ENCODE measurements at regions not wholly inside any gene's neighbourhood (a gene's known extent, or its start where the extent isn't known, plus 50 kb on each side); places are given as distances from the start of the nearest gene placed in this dataset.

GRCh38 chr12:24361877-24362580 is 412.6 kb upstream of the SOX5 start:
- no peaks in the 10 kb centered on the region for H3K36me3 ChIP-seq
- H3K9me3 ChIP-seq, result no peaks in the 10 kb centered on the region
- H3K27me3 ChIP-seq, result no peaks in the 10 kb centered on the region
- no peak overlapping the region for H3K27ac ChIP-seq
- no peaks in the 10 kb centered on the region for H3K4me1 ChIP-seq (ENCODE audit: control insufficient read depth in 1 of 2, insufficient read depth in 1 of 2, low read depth in 1 of 2, low read length in 1 of 2)
- TF ChIP-seq, protein P1, sequence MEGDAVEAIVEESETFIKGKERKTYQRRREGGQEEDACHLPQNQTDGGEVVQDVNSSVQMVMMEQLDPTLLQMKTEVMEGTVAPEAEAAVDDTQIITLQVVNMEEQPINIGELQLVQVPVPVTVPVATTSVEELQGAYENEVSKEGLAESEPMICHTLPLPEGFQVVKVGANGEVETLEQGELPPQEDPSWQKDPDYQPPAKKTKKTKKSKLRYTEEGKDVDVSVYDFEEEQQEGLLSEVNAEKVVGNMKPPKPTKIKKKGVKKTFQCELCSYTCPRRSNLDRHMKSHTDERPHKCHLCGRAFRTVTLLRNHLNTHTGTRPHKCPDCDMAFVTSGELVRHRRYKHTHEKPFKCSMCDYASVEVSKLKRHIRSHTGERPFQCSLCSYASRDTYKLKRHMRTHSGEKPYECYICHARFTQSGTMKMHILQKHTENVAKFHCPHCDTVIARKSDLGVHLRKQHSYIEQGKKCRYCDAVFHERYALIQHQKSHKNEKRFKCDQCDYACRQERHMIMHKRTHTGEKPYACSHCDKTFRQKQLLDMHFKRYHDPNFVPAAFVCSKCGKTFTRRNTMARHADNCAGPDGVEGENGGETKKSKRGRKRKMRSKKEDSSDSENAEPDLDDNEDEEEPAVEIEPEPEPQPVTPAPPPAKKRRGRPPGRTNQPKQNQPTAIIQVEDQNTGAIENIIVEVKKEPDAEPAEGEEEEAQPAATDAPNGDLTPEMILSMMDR (IDR thresholded peaks at IDR 0.05), result no peak
- H3K4me3 ChIP-seq (ENCODE audit: low read depth in 1 of 2, low read length in 1 of 2), result no peak overlapping the region

GRCh38 chr12:24360907-24361306 is 411.4 kb upstream of the SOX5 start:
- Histone ChIP-seq H3K36me3 (no peaks in the 10 kb centered on the region), H3K4me3 (ENCODE audit: low read depth in 1 of 2, low read length in 1 of 2) (no peak overlapping the region), H3K27ac (no peak overlapping the region), H3K9me3 (no peaks in the 10 kb centered on the region), H3K27me3 (no peaks in the 10 kb centered on the region), H3K4me1 (ENCODE audit: control insufficient read depth in 1 of 2, insufficient read depth in 1 of 2, low read depth in 1 of 2, low read length in 1 of 2) (no peaks in the 10 kb centered on the region)
- TF ChIP-seq, protein P1 (IDR thresholded peaks at IDR 0.05), result no peak

GRCh38 chr12:24360461-24360860 is 411.0 kb upstream of the SOX5 start:
- H3K27ac ChIP-seq, result no peak overlapping the region
- TF ChIP-seq, protein P1 (IDR thresholded peaks at IDR 0.05), result no peak
- H3K4me1 ChIP-seq (ENCODE audit: control insufficient read depth in 1 of 2, insufficient read depth in 1 of 2, low read depth in 1 of 2, low read length in 1 of 2), result no peaks in the 10 kb centered on the region
- no peaks in the 10 kb centered on the region for H3K9me3 ChIP-seq
- H3K4me3 ChIP-seq (ENCODE audit: low read depth in 1 of 2, low read length in 1 of 2), result no peak overlapping the region
- no peaks in the 10 kb centered on the region for H3K27me3 ChIP-seq
- H3K36me3 ChIP-seq, result no peaks in the 10 kb centered on the region

- H3K27ac ChIP-seq, result no peak overlapping the region
- H3K4me3 ChIP-seq (ENCODE audit: low read depth in 1 of 2, low read length in 1 of 2), result no peak overlapping the region
- TF ChIP-seq, protein P1 (IDR thresholded peaks at IDR 0.05), result no peak
- no peaks in the 10 kb centered on the region for H3K4me1 ChIP-seq (ENCODE audit: control insufficient read depth in 1 of 2, insufficient read depth in 1 of 2, low read depth in 1 of 2, low read length in 1 of 2)
- H3K27me3 ChIP-seq, result no peaks in the 10 kb centered on the region
- no peaks in the 10 kb centered on the region for H3K9me3 ChIP-seq
- no peaks in the 10 kb centered on the region for H3K36me3 ChIP-seq
Observed at GRCh38 chr12:24360057-24360456, 410.6 kb upstream of the SOX5 start.

DNA sequence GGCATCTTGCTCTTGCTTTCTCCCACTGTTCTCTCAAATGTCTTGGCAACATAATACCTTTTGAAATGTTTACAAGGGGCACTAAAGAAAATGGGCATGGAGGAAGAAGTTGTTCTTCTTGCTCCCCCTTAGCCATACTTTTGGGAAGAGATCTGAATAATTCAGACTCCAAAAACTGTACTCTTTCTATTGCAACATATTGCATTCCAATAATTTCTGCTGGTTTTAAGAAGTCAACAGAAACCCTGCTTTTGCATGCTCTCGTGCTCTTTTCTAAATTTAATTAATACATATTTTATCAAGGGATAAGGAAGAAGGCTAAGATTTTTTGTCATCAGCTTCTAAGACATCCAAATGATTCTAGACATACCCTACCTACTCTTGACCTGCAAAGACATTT is 409.9 kb upstream of the SOX5 start:
- TF ChIP-seq, protein P1 (IDR thresholded peaks at IDR 0.05), result no peak
- Histone ChIP-seq H3K4me3 (ENCODE audit: low read depth in 1 of 2, low read length in 1 of 2) (no peak overlapping the region), H3K27ac (no peak overlapping the region), H3K27me3 (no peaks in the 10 kb centered on the region), H3K4me1 (ENCODE audit: control insufficient read depth in 1 of 2, insufficient read depth in 1 of 2, low read depth in 1 of 2, low read length in 1 of 2) (no peaks in the 10 kb centered on the region), H3K36me3 (no peaks in the 10 kb centered on the region), H3K9me3 (no peaks in the 10 kb centered on the region)
